ENCODE measurements at regions not wholly inside any gene's neighbourhood (a gene's known extent, or its start where the extent isn't known, plus 50 kb on each side); places are given as distances from the start of the nearest gene placed in this dataset.
"Not testable (repeated sequence)": the region's sequence is repeated elsewhere in the genome, so short reads cannot be mapped to it uniquely, and the experiment has no call there.

- CTCF ChIA-PET: no interaction called here
- no peak for FAIRE-seq
- no peak overlapping the region for H3K4me3 ChIP-seq
- no peak overlapping the region for H3K4me2 ChIP-seq
- no peak for TF ChIP-seq SMC3 (IDR thresholded peaks at IDR 0.05)
- no peak for TF ChIP-seq ZC3H11A (IDR thresholded peaks at IDR 0.05)
- no peak for TF ChIP-seq REST (IDR thresholded peaks at IDR 0.05)
- no peak for TF ChIP-seq HMGXB4 (CRISPR knock-in tag; IDR thresholded peaks at IDR 0.05; ENCODE audit: borderline replicate concordance)
- no peak for TF ChIP-seq HES2 (IDR thresholded peaks at IDR 0.05)
- no peak for TF ChIP-seq ELK1 (IDR thresholded peaks at IDR 0.05; ENCODE audit: low read depth, low read length)
- TF ChIP-seq HEYL (CRISPR knock-in tag; IDR thresholded peaks at IDR 0.05): no peak
- TF ChIP-seq POLR2AphosphoS2 (conservative IDR thresholded peaks at IDR 0.05; ENCODE audit: low read length): no peak
- no peak for TF ChIP-seq E2F6 (IDR thresholded peaks at IDR 0.05; ENCODE audit: borderline replicate concordance, low read depth)
- no peak for TF ChIP-seq JUN (IDR thresholded peaks at IDR 0.05)
- TF ChIP-seq CHD4 (IDR thresholded peaks at IDR 0.05; ENCODE audit: borderline replicate concordance): no peak
- H3K9me3 ChIP-seq: no peaks in the 10 kb centered on the region
- POLR2A ChIA-PET: no interaction called here
- no peak for DNase-seq (ENCODE audit: low read depth in 1 of 2, low spot score in 1 of 2)
- H3K27ac ChIP-seq: no peak overlapping the region
- no peaks in the 10 kb centered on the region for H3K4me1 ChIP-seq
- 2% methylated on average over 5 of the region's 5 CpGs for WGBS (ENCODE audit: missing lambda C conversion rate)
- no peak for ATAC-seq
Observed at GRCh38 chr11:81286959-81287358, 1446.7 kb downstream of the FAM181B start.

- H3K4me2 ChIP-seq: no peak overlapping the region
- ATAC-seq (no peak), DNase-seq (ENCODE audit: low read depth in 1 of 2, low spot score in 1 of 2) (no peak), FAIRE-seq (no peak)
- H3K4me3 ChIP-seq: no peak overlapping the region
- H3K9me3 ChIP-seq: no peaks in the 10 kb centered on the region
- CTCF ChIA-PET: no interaction called here
- POLR2A ChIA-PET: no interaction called here
- TF ChIP-seq ZFP36 (IDR thresholded peaks at IDR 0.05; ENCODE audit: borderline replicate concordance, partially characterized antibody) (no peak), RAD21 (conservative IDR thresholded peaks at IDR 0.05 in 1 of 2, IDR thresholded peaks at IDR 0.05 in 1 of 2) (no peak), MYC (IDR thresholded peaks at IDR 0.05; ENCODE audit: borderline replicate concordance, low read length) (no peak), HOXB5 (CRISPR knock-in tag; IDR thresholded peaks at IDR 0.05) (no peak), ZSCAN20 (CRISPR knock-in tag; IDR thresholded peaks at IDR 0.05) (no peak)
- H3K4me1 ChIP-seq: no peaks in the 10 kb centered on the region
- H3K27ac ChIP-seq: no peak overlapping the region
Observed at GRCh38 chr11:81286550-81286949, 1447.1 kb downstream of the FAM181B start.

- ATAC-seq; H3K4me1 ChIP-seq; H3K9me3 ChIP-seq; H3K27ac ChIP-seq; H3K4me2 ChIP-seq; DNase-seq (ENCODE audit: low read depth in 1 of 2, low spot score in 1 of 2); FAIRE-seq; CTCF ChIA-PET; POLR2A ChIA-PET; H3K4me3 ChIP-seq: not testable (repeated sequence)
- WGBS (ENCODE audit: missing lambda C conversion rate): 0% methylated on average over 1 of the region's 1 CpG
Observed at GRCh38 chr11:81280228-81280627, 1453.4 kb downstream of the FAM181B start.
